HCT116 (cell line): ENCODE measurements at regions not wholly inside any gene's neighbourhood (a gene's known extent, or its start where the extent isn't known, plus 50 kb on each side); places are given as distances from the start of the nearest gene placed in this dataset.
"Not testable (repeated sequence)": the region's sequence is repeated elsewhere in the genome, so short reads cannot be mapped to it uniquely, and the experiment has no call there.

Source experiments
- CTCF ChIP-seq, 3 experiments: fragments of 200-600 bp in 1 of 3; sonication (generic) in 1 of 3; IDR thresholded peaks in 2 of 3; conservative IDR thresholded peaks in 1 of 3; 2 replicates each; pipeline ENCODE4 v1.5.1; 2012 to 2017; ENCODE audit warnings: low read depth in 2 of 3, low read length in 2 of 3, antibody characterized with exemption in 1 of 3, borderline replicate concordance in 1 of 3, control low read depth in 1 of 3, mild to moderate bottlenecking in 1 of 3, mixed read lengths in 1 of 3, mixed run types in 1 of 3, moderate library complexity in 1 of 3; ENCODE audit not compliant: insufficient read depth in 1 of 3
- EZH2 ChIP-seq: fragments of 200-600 bp; sonication (generic); IDR thresholded peaks from 2 replicates; pipeline ENCODE4 v1.6.1; 2017; ENCODE audit warnings: antibody characterized with exemption, mixed run types
- MAX ChIP-seq: IDR thresholded peaks from 2 replicates; pipeline ENCODE4 v1.6.1; 2012
- POLR2AphosphoS5 ChIP-seq: IDR thresholded peaks from 2 replicates; pipeline ENCODE4 v1.6.1; 2011; ENCODE audit warnings: mild to moderate bottlenecking, low read depth, low read length, moderate library complexity
- RAD21 ChIP-seq: IDR thresholded peaks from 2 replicates; pipeline ENCODE4 v1.6.1; 2012; ENCODE audit warnings: low read depth, mild to moderate bottlenecking
- SP1 ChIP-seq: IDR thresholded peaks from 2 replicates; pipeline ENCODE4 v1.6.1; 2012; ENCODE audit warnings: low read depth
- TCF7L2 ChIP-seq: IDR thresholded peaks from 2 replicates; pipeline ENCODE4 v1.7.0; 2011; ENCODE audit warnings: borderline replicate concordance, inconsistent platforms; ENCODE audit not compliant: insufficient read depth, insufficient read length; ENCODE audit errors: extremely low read depth

- TF ChIP-seq CTCF (IDR thresholded peaks at IDR 0.05 in 2 of 3, conservative IDR thresholded peaks at IDR 0.05 in 1 of 3; ENCODE audit: borderline replicate concordance in 1 of 3, insufficient read depth in 1 of 3, low read depth in 2 of 3, low read length in 2 of 3); MAX; POLR2AphosphoS5; SP1; EZH2; RAD21; TCF7L2: not testable (repeated sequence)
These were observed 83.8 kb upstream of the RPRML start for GRCh38 chr17:47062851-47063250.
